ENCODE measurements at regions not wholly inside any gene's neighbourhood (a gene's known extent, or its start where the extent isn't known, plus 50 kb on each side); places are given as distances from the start of the nearest gene placed in this dataset.

DNA sequence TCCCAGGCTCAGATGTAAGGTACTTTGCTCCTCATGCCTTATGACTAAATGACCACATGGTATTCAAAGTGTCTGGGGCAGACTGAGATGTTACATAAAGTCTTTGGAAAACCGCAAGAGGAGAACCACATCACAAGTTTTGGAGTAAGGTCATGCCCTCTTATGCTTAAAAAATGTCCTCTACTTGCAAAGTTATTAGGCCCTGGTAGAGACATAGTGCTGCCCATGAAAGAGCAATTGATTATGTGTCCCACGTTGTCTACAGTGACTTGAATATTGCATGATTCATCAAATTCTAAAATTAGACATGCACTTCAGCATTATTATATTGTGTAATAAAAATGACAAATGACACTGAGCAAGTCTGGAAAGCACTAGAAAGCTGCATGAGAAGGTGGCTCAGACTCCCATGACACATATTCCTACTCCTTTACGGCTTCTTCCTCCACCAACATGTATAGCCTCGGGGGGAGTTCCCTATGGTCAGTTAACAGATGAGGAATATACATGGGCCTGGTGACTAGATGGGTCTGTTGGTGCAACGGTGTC lies 602.6 kb upstream of the VRK2 start:
- TF ChIP-seq, protein P1, sequence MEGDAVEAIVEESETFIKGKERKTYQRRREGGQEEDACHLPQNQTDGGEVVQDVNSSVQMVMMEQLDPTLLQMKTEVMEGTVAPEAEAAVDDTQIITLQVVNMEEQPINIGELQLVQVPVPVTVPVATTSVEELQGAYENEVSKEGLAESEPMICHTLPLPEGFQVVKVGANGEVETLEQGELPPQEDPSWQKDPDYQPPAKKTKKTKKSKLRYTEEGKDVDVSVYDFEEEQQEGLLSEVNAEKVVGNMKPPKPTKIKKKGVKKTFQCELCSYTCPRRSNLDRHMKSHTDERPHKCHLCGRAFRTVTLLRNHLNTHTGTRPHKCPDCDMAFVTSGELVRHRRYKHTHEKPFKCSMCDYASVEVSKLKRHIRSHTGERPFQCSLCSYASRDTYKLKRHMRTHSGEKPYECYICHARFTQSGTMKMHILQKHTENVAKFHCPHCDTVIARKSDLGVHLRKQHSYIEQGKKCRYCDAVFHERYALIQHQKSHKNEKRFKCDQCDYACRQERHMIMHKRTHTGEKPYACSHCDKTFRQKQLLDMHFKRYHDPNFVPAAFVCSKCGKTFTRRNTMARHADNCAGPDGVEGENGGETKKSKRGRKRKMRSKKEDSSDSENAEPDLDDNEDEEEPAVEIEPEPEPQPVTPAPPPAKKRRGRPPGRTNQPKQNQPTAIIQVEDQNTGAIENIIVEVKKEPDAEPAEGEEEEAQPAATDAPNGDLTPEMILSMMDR (IDR thresholded peaks at IDR 0.05): no peak
- H3K9me3 ChIP-seq: no peaks in the 10 kb centered on the region
- H3K4me1 ChIP-seq: no peaks in the 10 kb centered on the region
- no peak for DNase-seq (ENCODE audit: low spot score in 2 of 2)
- H3K4me3 ChIP-seq: no peak overlapping the region
- H3K27ac ChIP-seq: no peak overlapping the region
- intact Hi-C loops (cut with DNase I): no loop called here
- no peaks in the 10 kb centered on the region for H3K27me3 ChIP-seq
- no peaks in the 10 kb centered on the region for H3K36me3 ChIP-seq

DNA sequence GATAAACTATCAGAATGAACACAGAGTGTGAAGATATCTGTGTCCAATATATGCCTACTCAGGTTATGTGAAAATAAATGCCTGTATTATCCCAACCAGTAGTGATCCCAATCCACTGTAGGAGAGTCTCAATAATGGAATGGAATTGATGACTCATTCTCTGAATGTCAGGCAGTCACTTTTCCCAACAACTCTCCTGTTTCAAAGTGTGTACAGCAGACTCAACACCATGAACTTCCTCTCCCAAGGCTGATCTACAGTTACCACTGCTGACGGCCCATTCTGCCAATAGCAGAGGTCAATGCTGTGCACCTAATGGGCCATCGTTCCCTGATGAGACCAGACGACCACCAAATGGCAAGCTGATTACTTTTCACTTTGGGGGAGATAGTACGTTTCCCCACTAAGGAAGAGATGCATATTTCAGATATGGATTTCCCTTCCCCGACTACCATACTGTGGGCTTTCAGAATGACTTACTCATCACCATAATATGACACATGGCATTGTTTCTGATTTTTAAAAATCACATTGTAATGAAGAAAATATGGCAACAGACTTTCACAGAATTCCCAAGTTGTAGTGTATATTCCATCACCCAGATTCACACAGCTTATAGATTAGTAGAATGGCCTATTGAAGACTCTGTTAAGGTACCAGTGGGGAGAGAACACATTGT lies 601.7 kb upstream of the VRK2 start:
- intact Hi-C loops (cut with DNase I): no loop called here

DNA sequence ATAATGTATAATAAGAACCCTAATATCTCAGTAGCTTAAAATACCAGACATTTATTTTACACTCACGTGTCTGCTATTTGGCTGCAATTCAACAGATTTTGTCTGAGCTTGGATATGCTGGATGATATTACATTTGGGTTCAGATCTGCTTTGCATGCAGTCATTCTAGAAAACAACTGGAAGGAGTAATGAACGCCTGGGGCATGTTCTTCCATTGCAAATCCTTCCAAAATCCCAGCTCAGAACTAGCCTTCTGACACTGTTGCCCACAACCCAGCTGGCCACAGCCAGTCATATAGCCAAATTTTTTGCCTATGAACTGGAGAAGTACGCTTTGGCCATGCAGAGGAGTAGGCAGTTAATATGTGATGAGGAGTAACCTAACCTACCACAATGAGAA lies 597.8 kb upstream of the VRK2 start:
- Histone ChIP-seq H3K4me1 (no peaks in the 10 kb centered on the region), H3K36me3 (no peaks in the 10 kb centered on the region), H3K27ac (no peak overlapping the region), H3K9me3 (no peaks in the 10 kb centered on the region), H3K27me3 (no peaks in the 10 kb centered on the region), H3K4me3 (no peak overlapping the region)
- DNase-seq (ENCODE audit: low spot score in 2 of 2): no peak
- TF ChIP-seq, protein P1 (IDR thresholded peaks at IDR 0.05): no peak
- intact Hi-C loops (cut with DNase I): no loop called here

More for the DNA sequence above, 601.7 kb upstream of the VRK2 start:
- no peak for DNase-seq (ENCODE audit: low spot score in 2 of 2)
- no peak overlapping the region for H3K4me3 ChIP-seq
- no peaks in the 10 kb centered on the region for H3K36me3 ChIP-seq
- no peaks in the 10 kb centered on the region for H3K27me3 ChIP-seq
- H3K4me1 ChIP-seq: no peaks in the 10 kb centered on the region
- no peak overlapping the region for H3K27ac ChIP-seq
- TF ChIP-seq, protein P1 (IDR thresholded peaks at IDR 0.05): no peak
- no peaks in the 10 kb centered on the region for H3K9me3 ChIP-seq

DNA sequence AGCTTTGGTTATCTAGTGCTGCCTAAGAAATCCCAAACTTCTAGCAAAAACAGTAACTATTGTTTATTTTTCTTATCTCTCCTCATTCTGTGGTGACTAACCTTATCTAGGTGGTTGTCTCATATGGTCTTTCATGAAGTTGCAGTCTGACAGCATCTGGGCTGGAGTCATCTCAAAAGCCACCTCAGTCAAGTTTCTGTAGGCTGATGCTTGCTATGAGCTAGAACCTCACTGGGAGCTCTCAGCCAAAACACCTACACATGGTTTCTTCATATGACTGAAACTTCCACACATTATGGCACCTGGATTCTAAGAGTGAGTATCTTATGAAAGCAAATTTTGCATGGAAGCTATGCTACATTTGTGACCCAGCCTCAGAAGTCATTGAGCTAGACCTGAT lies 596.4 kb upstream of the VRK2 start:
- TF ChIP-seq, protein P1 (IDR thresholded peaks at IDR 0.05): no peak
- no peak overlapping the region for H3K27ac ChIP-seq
- DNase-seq (ENCODE audit: low spot score in 2 of 2): no peak
- no peaks in the 10 kb centered on the region for H3K9me3 ChIP-seq
- H3K36me3 ChIP-seq: no peaks in the 10 kb centered on the region
- H3K4me1 ChIP-seq: no peaks in the 10 kb centered on the region
- intact Hi-C loops (cut with DNase I): no loop called here
- no peak overlapping the region for H3K4me3 ChIP-seq
- no peaks in the 10 kb centered on the region for H3K27me3 ChIP-seq

DNA sequence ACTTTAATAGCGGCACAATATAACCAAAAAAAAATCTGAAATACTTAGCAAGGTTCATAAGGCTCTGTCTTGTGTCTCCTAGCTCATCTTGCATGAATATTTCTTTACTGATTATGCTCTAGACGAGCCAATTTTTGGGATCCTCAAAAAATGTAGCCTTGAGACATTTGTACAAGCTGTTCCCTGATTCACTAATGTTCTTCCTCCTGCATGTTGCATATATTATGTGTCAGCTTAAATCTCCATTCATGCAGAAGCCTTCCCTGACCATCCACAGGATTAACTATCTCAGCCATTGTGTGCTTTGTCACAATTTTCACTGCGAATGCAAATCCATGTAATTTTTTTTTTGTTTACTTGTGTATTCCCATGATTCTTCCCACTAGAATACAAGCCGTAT lies 594.0 kb upstream of the VRK2 start:
- Histone ChIP-seq H3K9me3 (no peaks in the 10 kb centered on the region), H3K36me3 (no peaks in the 10 kb centered on the region), H3K27ac (no peak overlapping the region), H3K4me3 (no peak overlapping the region), H3K4me1 (no peaks in the 10 kb centered on the region), H3K27me3 (no peaks in the 10 kb centered on the region)
- intact Hi-C loops (cut with DNase I): no loop called here
- no peak for DNase-seq (ENCODE audit: low spot score in 2 of 2)
- TF ChIP-seq, protein P1 (IDR thresholded peaks at IDR 0.05): no peak
